GM06990 (cell line): ENCODE measurements at regions not wholly inside any gene's neighbourhood (a gene's known extent, or its start where the extent isn't known, plus 50 kb on each side); places are given as distances from the start of the nearest gene placed in this dataset.

ENCODE experiments used
- DNase-seq: peaks from one replicate; pipeline ENCODE4 v3.0.0-alpha.2; 2011; ENCODE audit not compliant: insufficient read length; ENCODE audit errors: extremely low read depth
- H3K27me3 ChIP-seq: replicated peaks from 2 replicates; pipeline ENCODE4 v1.6.0; 2011; ENCODE audit warnings: low read length; ENCODE audit not compliant: control insufficient read depth, insufficient read depth
- H3K36me3 ChIP-seq: 2 replicates; pipeline ENCODE4 v1.5.1; 2011; ENCODE audit warnings: low read length; ENCODE audit not compliant: control insufficient read depth, insufficient read depth
- H3K4me3 ChIP-seq: replicated peaks from 2 replicates; pipeline ENCODE4 v1.5.1; 2011; ENCODE audit warnings: low read depth, mild to moderate bottlenecking, control low read depth, low read length
- CTCF ChIP-seq: IDR thresholded peaks from 2 replicates; pipeline ENCODE4 v1.5.1; 2011; ENCODE audit warnings: low read length, control low read depth, mild to moderate bottlenecking, inconsistent platforms; ENCODE audit not compliant: insufficient read depth, poor library complexity, severe bottlenecking

GRCh38 chr2:39510140-39510539 is 73.1 kb upstream of the MAP4K3 start:
- Histone ChIP-seq H3K4me3 (no peak overlapping the region), H3K27me3 (no peaks in the 10 kb centered on the region), H3K36me3 (no peaks in the 10 kb centered on the region; the same call in 1 of the 2 replicates)
- no peak for TF ChIP-seq CTCF
- DNase-seq = no peak

GRCh38 chr2:39511219-39511604 is 74.1 kb upstream of the MAP4K3 start:
- Histone ChIP-seq H3K4me3 (no peak overlapping the region), H3K27me3 (no peaks in the 10 kb centered on the region)
- no peak for TF ChIP-seq CTCF

GRCh38 chr2:39511605-39512433 is 74.7 kb upstream of the MAP4K3 start:
- DNase-seq = no peak
- TF ChIP-seq CTCF = no peak
- no peaks in the 10 kb centered on the region for H3K27me3 ChIP-seq

More at GRCh38 chr2:39511219-39511604, 74.1 kb upstream of the MAP4K3 start:
- H3K36me3 ChIP-seq = no peaks in the 10 kb centered on the region; the same call in 1 of the 2 replicates
- DNase-seq = no peak

GRCh38 chr2:39512434-39512935 is 75.4 kb upstream of the MAP4K3 start:
- no peak for DNase-seq
- Histone ChIP-seq H3K4me3 (no peak overlapping the region), H3K36me3 (no peaks in the 10 kb centered on the region; the same call in 1 of the 2 replicates), H3K27me3 (no peaks in the 10 kb centered on the region)
- TF ChIP-seq CTCF = no peak

More at GRCh38 chr2:39511605-39512433, 74.7 kb upstream of the MAP4K3 start:
- no peak overlapping the region for H3K4me3 ChIP-seq
- no peaks in the 10 kb centered on the region; the same call in 1 of the 2 replicates for H3K36me3 ChIP-seq

GRCh38 chr2:39512941-39513340 is 75.9 kb upstream of the MAP4K3 start:
- Histone ChIP-seq H3K36me3 (no peaks in the 10 kb centered on the region; the same call in 1 of the 2 replicates), H3K27me3 (no peaks in the 10 kb centered on the region), H3K4me3 (no peak overlapping the region)
- no peak for DNase-seq
- no peak for TF ChIP-seq CTCF
